ENCODE measurements at regions not wholly inside any gene's neighbourhood (a gene's known extent, or its start where the extent isn't known, plus 50 kb on each side); places are given as distances from the start of the nearest gene placed in this dataset.
A peak's percentile ranks its signal among the peaks of the same experiment; 100 is the strongest.

- no peak for DNase-seq
Observed at GRCh38 chr2:23291239-23291638, 93.7 kb upstream of the KLHL29 start.

GRCh38 chr2:23292024-23292423 is 93.0 kb upstream of the KLHL29 start:
- DNase-seq, result no peak

GRCh38 chr2:23293063-23293462 is 91.9 kb upstream of the KLHL29 start:
- DNase-seq, result no peak

GRCh38 chr2:23293731-23294130 is 91.2 kb upstream of the KLHL29 start:
- no peak for DNase-seq

- no peak for DNase-seq
Observed at GRCh38 chr2:23294238-23294637, 90.7 kb upstream of the KLHL29 start.

- DNase-seq, result no peak
Observed at GRCh38 chr2:23296691-23297090, 88.3 kb upstream of the KLHL29 start.

- no peak for DNase-seq
Observed at GRCh38 chr2:23297112-23297511, 87.9 kb upstream of the KLHL29 start.

- no peak for DNase-seq
Observed at GRCh38 chr2:23298551-23298950, 86.4 kb upstream of the KLHL29 start.

- DNase-seq, result no peak
Observed at GRCh38 chr2:23299476-23300195, 85.3 kb upstream of the KLHL29 start.

GRCh38 chr2:23301136-23301535 is 83.8 kb upstream of the KLHL29 start:
- DNase-seq, result no peak

- DNase-seq, result no peak
Observed at GRCh38 chr2:23302591-23302990, 82.4 kb upstream of the KLHL29 start.

GRCh38 chr2:23306401-23306800 is 78.6 kb upstream of the KLHL29 start:
- no peak for DNase-seq

GRCh38 chr2:23311186-23311585 is 73.8 kb upstream of the KLHL29 start:
- DNase-seq, result no peak

GRCh38 chr2:23312996-23313606 is 71.9 kb upstream of the KLHL29 start:
- peak in 1 of 2 experiments; percentile 22 for DNase-seq

- DNase-seq, result no peak
Observed at GRCh38 chr2:23314687-23315086, 70.3 kb upstream of the KLHL29 start.

- DNase-seq, result no peak
Observed at GRCh38 chr2:23320058-23320457, 64.9 kb upstream of the KLHL29 start.

- peak; percentile 43 for DNase-seq
Observed at GRCh38 chr2:23321751-23322150, 63.2 kb upstream of the KLHL29 start.

GRCh38 chr2:23322567-23323197 is 62.3 kb upstream of the KLHL29 start:
- no peak for DNase-seq

GRCh38 chr2:23323198-23323916 is 61.6 kb upstream of the KLHL29 start:
- no peak for DNase-seq

- peak; percentile 33 to 39 for DNase-seq
Observed at GRCh38 chr2:23323917-23324680, 60.9 kb upstream of the KLHL29 start.

GRCh38 chr2:23326330-23326729 is 58.6 kb upstream of the KLHL29 start:
- DNase-seq, result no peak

GRCh38 chr2:23327416-23327815 is 57.6 kb upstream of the KLHL29 start:
- DNase-seq, result peak in 1 of 2 experiments; percentile 3

GRCh38 chr2:23327887-23328286 is 57.1 kb upstream of the KLHL29 start:
- peak in 1 of 2 experiments; percentile 37 for DNase-seq
